GM08714 (cell line): ENCODE measurements at regions not wholly inside any gene's neighbourhood (a gene's known extent, or its start where the extent isn't known, plus 50 kb on each side); places are given as distances from the start of the nearest gene placed in this dataset.

Experiments used
- H3K4me3 ChIP-seq: fragments of 200-500 bp; sonication (Bioruptor generic); 2 replicates; pipeline ENCODE4 v1.5.1; 2014; ENCODE audit warnings: mild to moderate bottlenecking, low read length, inconsistent platforms
- ZNF274 ChIP-seq: IDR thresholded peaks from 2 replicates; pipeline ENCODE4 v1.6.1; 2012; ENCODE audit warnings: mild to moderate bottlenecking, low read depth, low read length

- no peak for TF ChIP-seq ZNF274
- H3K4me3 ChIP-seq: no peak overlapping the region
Observed at GRCh38 chr13:40329781-40330485, 336.5 kb downstream of the FOXO1 start.

GRCh38 chr13:40330950-40331349 lies 335.5 kb downstream of the FOXO1 start:
- TF ChIP-seq ZNF274: no peak
- no peak overlapping the region for H3K4me3 ChIP-seq

DNA sequence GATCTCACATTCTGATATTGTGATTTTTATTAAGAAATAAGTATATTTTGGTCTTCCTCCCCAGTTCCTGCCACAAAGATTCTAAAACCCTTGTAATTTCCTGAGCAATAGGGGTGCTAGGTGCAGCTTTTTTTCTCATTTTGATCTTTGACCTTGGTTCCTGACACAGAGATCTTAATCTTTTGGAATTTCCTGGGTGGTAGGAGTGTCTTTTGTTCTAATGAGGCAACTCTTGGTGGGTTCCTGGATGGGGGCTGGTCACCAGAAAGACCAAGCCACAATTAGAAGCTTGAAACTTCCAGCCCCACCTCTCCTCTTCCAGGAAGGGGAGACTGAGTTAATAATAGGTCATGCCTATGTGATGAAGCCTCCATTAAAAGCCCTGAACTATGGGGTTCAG lies 334.6 kb downstream of the FOXO1 start:
- no peak overlapping the region for H3K4me3 ChIP-seq
- TF ChIP-seq ZNF274: no peak

DNA sequence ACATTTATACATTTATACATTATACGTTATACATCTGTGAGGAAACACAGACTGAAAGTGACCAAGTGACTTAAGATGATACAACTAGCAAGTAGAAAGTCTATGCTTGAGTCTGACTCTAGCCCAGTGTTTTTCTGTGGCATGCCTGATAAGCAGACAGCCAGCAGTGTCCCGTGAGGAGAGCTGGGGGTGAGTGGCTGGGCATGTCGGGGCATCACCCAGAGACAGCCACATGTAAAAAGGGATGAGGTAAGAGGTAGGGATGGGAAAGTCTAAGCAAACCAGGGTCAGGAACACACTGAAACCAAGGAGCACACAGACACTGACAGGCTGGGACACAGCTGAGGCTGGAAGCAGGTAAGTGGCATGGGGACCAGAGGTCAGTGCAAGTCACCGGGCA lies 333.2 kb downstream of the FOXO1 start:
- H3K4me3 ChIP-seq: no peak overlapping the region
- no peak for TF ChIP-seq ZNF274

DNA sequence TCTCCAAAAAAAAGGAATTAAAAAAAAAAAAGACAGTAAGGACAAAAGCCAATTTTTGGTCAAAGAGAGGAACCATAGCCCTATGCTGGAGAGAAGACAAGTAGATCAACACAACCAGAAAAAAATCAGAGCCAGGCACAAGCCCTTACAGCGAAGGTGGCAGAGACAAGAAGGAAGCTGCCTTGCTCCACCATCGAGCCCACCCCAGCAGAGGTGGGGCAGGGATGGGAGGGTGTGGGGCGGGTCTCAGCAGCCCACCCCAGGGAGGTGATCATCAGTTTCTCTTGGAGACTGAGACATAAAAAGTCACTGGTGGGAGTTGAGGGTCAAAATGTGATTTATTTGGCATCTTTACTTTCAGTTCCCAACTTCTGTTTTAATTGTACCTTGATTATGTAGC lies 332.4 kb downstream of the FOXO1 start:
- TF ChIP-seq ZNF274: no peak
- no peak overlapping the region for H3K4me3 ChIP-seq

DNA sequence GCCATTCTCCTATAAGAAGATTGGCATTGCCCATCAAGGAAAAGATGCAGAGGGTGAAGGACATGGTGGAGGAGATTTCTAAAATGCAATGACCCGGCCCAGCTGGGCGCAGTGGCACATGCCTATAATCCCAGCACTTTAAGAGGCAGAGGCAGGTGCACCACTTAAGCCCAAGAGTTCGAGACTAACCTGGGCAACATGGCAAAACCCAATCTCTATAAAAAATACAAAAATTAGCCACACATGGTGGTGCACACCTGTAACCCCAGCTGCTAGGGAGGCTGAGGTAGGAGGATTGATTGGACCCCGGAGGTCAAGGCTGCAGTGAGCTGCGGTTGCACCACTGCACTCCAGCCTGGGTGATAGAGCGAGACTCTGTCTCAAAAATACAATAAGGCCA lies 331.8 kb downstream of the FOXO1 start:
- no peak for TF ChIP-seq ZNF274
- no peak overlapping the region for H3K4me3 ChIP-seq

- TF ChIP-seq ZNF274: no peak
- H3K4me3 ChIP-seq: no peak overlapping the region
Observed at GRCh38 chr13:40336228-40337221, 329.9 kb downstream of the FOXO1 start.

DNA sequence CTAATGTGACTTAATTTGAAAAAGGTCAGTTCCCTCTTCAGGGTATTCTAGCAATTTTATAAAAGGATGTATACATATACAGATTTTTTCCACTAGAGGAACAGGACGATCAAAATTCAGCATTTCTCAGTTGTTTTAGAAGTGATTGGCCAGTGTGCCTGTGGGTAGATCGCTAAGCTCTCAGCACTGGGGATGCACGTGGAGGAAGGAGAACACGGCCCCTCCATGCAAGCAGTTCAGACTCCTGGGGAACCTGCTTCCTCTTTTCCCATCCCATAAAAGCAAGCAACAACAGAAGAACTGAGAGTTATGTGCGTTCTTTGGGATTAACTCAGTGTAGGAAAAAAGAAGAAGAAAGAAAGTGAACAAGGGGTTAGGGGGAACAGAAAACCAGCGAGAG lies 328.8 kb downstream of the FOXO1 start:
- H3K4me3 ChIP-seq: no peak overlapping the region
- no peak for TF ChIP-seq ZNF274

- TF ChIP-seq ZNF274: no peak
Observed at GRCh38 chr13:40338217-40338616, 328.2 kb downstream of the FOXO1 start.

DNA sequence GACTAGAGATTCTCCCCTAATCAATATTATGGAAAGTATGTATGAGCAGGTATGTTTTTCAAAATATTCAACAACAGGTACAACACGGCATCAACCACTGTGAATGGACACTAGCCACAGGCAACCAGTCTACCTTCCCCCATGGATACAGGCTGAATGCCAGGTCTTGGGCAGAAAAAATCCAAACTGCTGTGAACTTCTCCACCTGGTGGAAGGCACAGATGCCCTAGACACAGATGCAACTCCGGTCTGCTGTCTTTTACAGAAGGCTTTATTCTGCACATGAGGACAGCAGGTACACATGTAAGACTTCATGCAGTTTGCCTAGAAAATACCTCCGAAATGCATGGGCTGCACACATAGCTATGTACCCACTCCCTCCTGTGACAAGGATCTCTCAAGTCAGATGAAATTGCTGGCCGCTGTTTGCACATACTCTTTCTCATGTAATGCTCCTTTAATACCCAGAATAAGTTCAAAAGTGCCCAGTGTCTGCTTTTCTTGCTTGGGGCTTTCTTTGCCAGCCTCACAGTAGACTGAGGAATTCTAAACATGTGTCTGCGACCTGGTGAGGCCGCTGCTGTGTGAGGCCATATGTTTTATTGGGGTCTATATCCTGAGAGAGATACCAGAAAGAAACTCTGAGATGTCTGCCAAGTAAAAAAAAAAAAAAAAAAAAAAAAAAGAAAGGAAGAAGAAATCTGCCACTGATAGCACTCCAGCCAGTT lies 325.9 kb downstream of the FOXO1 start:
- H3K4me3 ChIP-seq: no peak overlapping the region
- no peak for TF ChIP-seq ZNF274

More at GRCh38 chr13:40338217-40338616, 328.2 kb downstream of the FOXO1 start:
- no peak overlapping the region for H3K4me3 ChIP-seq

GRCh38 chr13:40341096-40341471 lies 325.4 kb downstream of the FOXO1 start:
- no peak for TF ChIP-seq ZNF274
- H3K4me3 ChIP-seq: no peak overlapping the region

DNA sequence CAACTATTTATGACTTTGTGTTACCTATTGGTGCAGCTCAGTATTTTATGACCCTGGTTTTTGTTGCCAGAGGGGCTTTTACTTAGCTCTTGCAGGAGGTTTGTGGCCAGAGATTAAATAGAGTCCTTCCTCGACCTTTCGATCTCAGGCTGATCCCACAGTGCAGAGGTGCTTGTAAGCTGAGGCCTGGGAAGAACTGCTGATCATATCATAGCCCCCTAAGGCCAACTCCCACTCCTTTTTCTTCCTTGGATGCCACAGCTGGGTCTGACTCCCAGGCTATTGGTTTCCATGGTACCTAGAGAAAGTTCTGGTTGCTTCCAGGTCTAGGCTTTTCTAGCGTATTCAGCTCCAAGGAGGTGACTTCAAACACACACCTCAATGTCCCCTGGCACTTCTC lies 324.9 kb downstream of the FOXO1 start:
- TF ChIP-seq ZNF274: no peak
- H3K4me3 ChIP-seq: no peak overlapping the region

DNA sequence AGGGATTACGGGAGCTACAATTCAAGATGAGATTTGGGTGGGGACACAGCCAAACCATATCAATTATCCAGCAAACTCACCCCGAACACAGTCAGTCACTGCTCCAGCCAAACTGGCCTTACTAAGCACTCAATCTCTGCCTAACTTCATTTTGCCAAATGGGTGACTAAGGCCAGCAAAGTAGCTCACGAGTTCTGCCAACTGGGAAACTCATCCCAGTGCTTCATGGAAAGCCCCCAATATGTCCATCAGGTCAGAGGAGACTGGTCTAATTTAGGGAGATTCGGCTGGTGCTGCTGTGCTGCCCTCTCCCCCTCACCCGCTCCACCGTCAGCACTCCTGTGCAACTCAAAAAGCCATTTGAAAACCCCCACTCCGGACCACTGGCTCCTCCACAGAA lies 324.0 kb downstream of the FOXO1 start:
- no peak for TF ChIP-seq ZNF274
- no peak overlapping the region for H3K4me3 ChIP-seq

- TF ChIP-seq ZNF274: no peak
- no peak overlapping the region for H3K4me3 ChIP-seq
Observed at GRCh38 chr13:40342901-40343300, 323.5 kb downstream of the FOXO1 start.
